ENCODE measurements at regions not wholly inside any gene's neighbourhood (a gene's known extent, or its start where the extent isn't known, plus 50 kb on each side); places are given as distances from the start of the nearest gene placed in this dataset.

GRCh38 chr20:24318569-24319352, 150.7 kb upstream of the SYNDIG1 start:
- TF ChIP-seq CTCF (IDR thresholded peaks at IDR 0.05) (no peak), POLR2A (IDR thresholded peaks at IDR 0.05) (no peak), POLR2AphosphoS5 (IDR thresholded peaks at IDR 0.05) (no peak), EP300 (IDR thresholded peaks at IDR 0.05) (no peak)

Measured in sigmoid colon (tissue), 4 donors.